Adrenal gland (tissue), 5 donors: ENCODE measurements at regions not wholly inside any gene's neighbourhood (a gene's known extent, or its start where the extent isn't known, plus 50 kb on each side); places are given as distances from the start of the nearest gene placed in this dataset.

Experiments used
- CTCF ChIP-seq, 6 experiments: fragments of 450-650 bp in 4 of 6; fragments of 200-600 bp in 2 of 6; sonication (generic) in 1 of 6; IDR thresholded peaks; 1 replicate in 5 of 6; 2 replicates in 1 of 6; pipeline versions ENCODE4 v1.5.1 to v1.8.0; 2016 to 2021; ENCODE audit warnings: antibody characterized with exemption in 6 of 6, mild to moderate bottlenecking in 2 of 6, moderate library complexity in 1 of 6
- POLR2A ChIP-seq, 2 donors: fragments of 450-650 bp; IDR thresholded peaks; one replicate each; pipeline ENCODE4 v1.6.1; 2017; ENCODE audit warnings: antibody characterized with exemption in 2 of 2, mild to moderate bottlenecking in 2 of 2, moderate library complexity in 1 of 2
- donor health status: DM: no; HTN: no; CAD: no.

- TF ChIP-seq CTCF (IDR thresholded peaks at IDR 0.05) (no peak), POLR2A (IDR thresholded peaks at IDR 0.05) (no peak)
Measured at GRCh38 chr1:219820551-219820950, 107.8 kb downstream of the SLC30A10 start.
